Stimulated activated CD4-positive, alpha-beta T cell treated with anti-CD3 and anti-CD28 coated beads, Interleukin-2, amount 100 ng/mL, for 4 hours (primary cell): ENCODE measurements at regions not wholly inside any gene's neighbourhood (a gene's known extent, or its start where the extent isn't known, plus 50 kb on each side); places are given as distances from the start of the nearest gene placed in this dataset.

Experiments used
- DNase-seq: peaks from one replicate; pipeline ENCODE4 v3.0.0-alpha.2; 2020; ENCODE audit warnings: low read depth

- DNase-seq, result no peak
Observed at GRCh38 chr20:51335329-51335841, 207.1 kb downstream of the NFATC2 start.

- no peak for DNase-seq
Observed at GRCh38 chr20:51334609-51335008, 207.9 kb downstream of the NFATC2 start.

- DNase-seq, result no peak
Observed at GRCh38 chr20:51333971-51334370, 208.5 kb downstream of the NFATC2 start.

- no peak for DNase-seq
Observed at GRCh38 chr20:51333446-51333845, 209.1 kb downstream of the NFATC2 start.

- no peak for DNase-seq
Observed at GRCh38 chr20:51331481-51331880, 211.0 kb downstream of the NFATC2 start.

- DNase-seq, result no peak
Observed at GRCh38 chr20:51329845-51330244, 212.7 kb downstream of the NFATC2 start.

- no peak for DNase-seq
Observed at GRCh38 chr20:51327251-51327841, 215.2 kb downstream of the NFATC2 start.

GRCh38 chr20:51326201-51326819 lies 216.2 kb downstream of the NFATC2 start:
- peak; percentile 6 for DNase-seq

GRCh38 chr20:51322164-51322707 lies 220.3 kb downstream of the NFATC2 start:
- no peak for DNase-seq

- no peak for DNase-seq
Observed at GRCh38 chr20:51321343-51322163, 221.0 kb downstream of the NFATC2 start.

- DNase-seq, result no peak
Observed at GRCh38 chr20:51319522-51319921, 223.0 kb downstream of the NFATC2 start.

- peak; percentile 8 for DNase-seq
Observed at GRCh38 chr20:51318058-51318949, 224.2 kb downstream of the NFATC2 start.

- no peak for DNase-seq
Observed at GRCh38 chr20:51315390-51315789, 227.1 kb downstream of the NFATC2 start.

GRCh38 chr20:51313358-51313827 lies 229.1 kb downstream of the NFATC2 start:
- no peak for DNase-seq

GRCh38 chr20:51312480-51312783 lies 230.1 kb downstream of the NFATC2 start:
- DNase-seq, result no peak

GRCh38 chr20:51311636-51312479 lies 230.7 kb downstream of the NFATC2 start:
- DNase-seq, result no peak

- no peak for DNase-seq
Observed at GRCh38 chr20:51310216-51310615, 232.3 kb downstream of the NFATC2 start.

- DNase-seq, result no peak
Observed at GRCh38 chr20:51309128-51309527, 233.4 kb downstream of the NFATC2 start.

GRCh38 chr20:51306521-51307358 lies 235.8 kb downstream of the NFATC2 start:
- peak; percentile 56 for DNase-seq

- no peak for DNase-seq
Observed at GRCh38 chr20:51306081-51306480, 236.4 kb downstream of the NFATC2 start.
